Type B pancreatic cell (in vitro differentiated cells): ENCODE measurements at regions not wholly inside any gene's neighbourhood (a gene's known extent, or its start where the extent isn't known, plus 50 kb on each side); places are given as distances from the start of the nearest gene placed in this dataset.
A peak's percentile ranks its signal among the peaks of the same experiment; 100 is the strongest.

Experiments
- DNase-seq: peaks from one replicate; pipeline ENCODE4 v3.0.0; 2021; ENCODE audit warnings: mixed read lengths; ENCODE audit not compliant: unreplicated experiment; ENCODE audit errors: extremely low spot score
- H3K27ac Mint-ChIP-seq: 2 replicates; pipeline ENCODE4 v1.8.0; 2021; ENCODE audit warnings: mild to moderate bottlenecking, mixed read lengths
- H3K27me3 Mint-ChIP-seq: 2 replicates; pipeline ENCODE4 v1.8.0; 2021; ENCODE audit warnings: mixed read lengths
- H3K36me3 Mint-ChIP-seq: 2 replicates; pipeline ENCODE4 v1.8.0; 2021; ENCODE audit warnings: mixed read lengths
- H3K4me1 Mint-ChIP-seq: one replicate; pipeline ENCODE4 v1.8.0; 2021; ENCODE audit warnings: mixed read lengths; ENCODE audit not compliant: unreplicated experiment
- H3K4me3 Mint-ChIP-seq: 2 replicates; pipeline ENCODE4 v1.8.0; 2021; ENCODE audit warnings: mild to moderate bottlenecking, mixed read lengths
- H3K9me3 Mint-ChIP-seq: 2 replicates; pipeline ENCODE4 v1.8.0; 2021; ENCODE audit warnings: mixed read lengths
- TF ChIP-seq, protein P1 (sequence below): fragments of 200-600 bp; sonication (generic); conservative IDR thresholded peaks from 2 replicates; pipeline ENCODE4 v1.5.0; 2021; ENCODE audit warnings: antibody characterized with exemption, mild to moderate bottlenecking

- no peak for DNase-seq
- H3K36me3 Mint-ChIP-seq: no peaks in the 10 kb centered on the region
- H3K27ac Mint-ChIP-seq: no peak overlapping the region
- TF ChIP-seq, protein P1, sequence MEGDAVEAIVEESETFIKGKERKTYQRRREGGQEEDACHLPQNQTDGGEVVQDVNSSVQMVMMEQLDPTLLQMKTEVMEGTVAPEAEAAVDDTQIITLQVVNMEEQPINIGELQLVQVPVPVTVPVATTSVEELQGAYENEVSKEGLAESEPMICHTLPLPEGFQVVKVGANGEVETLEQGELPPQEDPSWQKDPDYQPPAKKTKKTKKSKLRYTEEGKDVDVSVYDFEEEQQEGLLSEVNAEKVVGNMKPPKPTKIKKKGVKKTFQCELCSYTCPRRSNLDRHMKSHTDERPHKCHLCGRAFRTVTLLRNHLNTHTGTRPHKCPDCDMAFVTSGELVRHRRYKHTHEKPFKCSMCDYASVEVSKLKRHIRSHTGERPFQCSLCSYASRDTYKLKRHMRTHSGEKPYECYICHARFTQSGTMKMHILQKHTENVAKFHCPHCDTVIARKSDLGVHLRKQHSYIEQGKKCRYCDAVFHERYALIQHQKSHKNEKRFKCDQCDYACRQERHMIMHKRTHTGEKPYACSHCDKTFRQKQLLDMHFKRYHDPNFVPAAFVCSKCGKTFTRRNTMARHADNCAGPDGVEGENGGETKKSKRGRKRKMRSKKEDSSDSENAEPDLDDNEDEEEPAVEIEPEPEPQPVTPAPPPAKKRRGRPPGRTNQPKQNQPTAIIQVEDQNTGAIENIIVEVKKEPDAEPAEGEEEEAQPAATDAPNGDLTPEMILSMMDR: no peak
- peaks cover 21% of the 10 kb centered on the region for H3K4me1 Mint-ChIP-seq
- H3K27me3 Mint-ChIP-seq: no peaks in the 10 kb centered on the region
- no peaks in the 10 kb centered on the region for H3K9me3 Mint-ChIP-seq
- no peak overlapping the region for H3K4me3 Mint-ChIP-seq
Measured at GRCh38 chr2:105607920-105608504, 136.7 kb upstream of the NCK2 start.

GRCh38 chr2:105606081-105606480 lies 138.6 kb upstream of the NCK2 start:
- Mint-ChIP-seq H3K27me3 (no peaks in the 10 kb centered on the region), H3K4me1 (peaks cover 12% of the 10 kb centered on the region), H3K36me3 (no peaks in the 10 kb centered on the region), H3K4me3 (no peak overlapping the region), H3K27ac (no peak overlapping the region), H3K9me3 (no peaks in the 10 kb centered on the region)
- TF ChIP-seq, protein P1: no peak
- no peak for DNase-seq

DNA sequence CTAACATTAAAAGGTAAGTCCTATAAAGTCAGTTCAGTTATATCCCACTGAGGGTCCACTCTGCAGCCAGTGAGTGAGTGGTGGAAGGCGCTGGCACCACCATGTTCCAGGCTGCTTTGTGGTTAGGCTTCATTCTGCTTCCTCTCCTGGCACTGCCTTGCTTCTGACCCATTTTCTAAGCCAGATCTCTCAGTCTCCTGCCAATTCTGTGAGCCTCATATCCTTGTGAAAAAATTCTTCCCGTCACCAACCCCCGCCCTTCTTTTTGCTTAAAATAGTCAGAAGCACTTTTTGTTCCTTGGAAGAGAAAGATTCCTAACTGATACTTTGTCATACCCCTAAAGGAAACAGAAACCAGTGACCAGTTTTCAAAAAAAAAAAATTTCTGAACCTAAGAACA lies 139.8 kb upstream of the NCK2 start:
- Mint-ChIP-seq H3K27ac (no peak overlapping the region), H3K9me3 (no peaks in the 10 kb centered on the region), H3K36me3 (no peaks in the 10 kb centered on the region), H3K27me3 (no peaks in the 10 kb centered on the region), H3K4me1 (peaks cover under 1% of the 10 kb centered on the region), H3K4me3 (no peak overlapping the region)
- DNase-seq: no peak
- TF ChIP-seq, protein P1: no peak

GRCh38 chr2:105600949-105601794 lies 143.5 kb upstream of the NCK2 start:
- H3K27ac Mint-ChIP-seq: peak overlapping the region; percentile 69
- no peaks in the 10 kb centered on the region for H3K36me3 Mint-ChIP-seq
- no peaks in the 10 kb centered on the region for H3K9me3 Mint-ChIP-seq
- DNase-seq: no peak
- no peaks in the 10 kb centered on the region for H3K27me3 Mint-ChIP-seq
- H3K4me3 Mint-ChIP-seq: no peak overlapping the region
- TF ChIP-seq, protein P1: no peak
- peaks cover 8% of the 10 kb centered on the region for H3K4me1 Mint-ChIP-seq

- Mint-ChIP-seq H3K9me3 (no peaks in the 10 kb centered on the region), H3K4me1 (peaks cover 8% of the 10 kb centered on the region), H3K4me3 (no peak overlapping the region), H3K36me3 (no peaks in the 10 kb centered on the region), H3K27ac (peak overlapping the region; percentile 69), H3K27me3 (no peaks in the 10 kb centered on the region)
- no peak for DNase-seq
- TF ChIP-seq, protein P1: no peak
Measured at GRCh38 chr2:105600602-105600948, 144.1 kb upstream of the NCK2 start.
